IPS DF 4.7 (cell line): ENCODE measurements at regions not wholly inside any gene's neighbourhood (a gene's known extent, or its start where the extent isn't known, plus 50 kb on each side); places are given as distances from the start of the nearest gene placed in this dataset.

Source experiments
- DNase-seq: peaks from one replicate; pipeline ENCODE4 v3.0.0-alpha.2; 2013; ENCODE audit warnings: low spot score; ENCODE audit errors: extremely low read depth

GRCh38 chr13:77383097-77383496 is 56.2 kb upstream of the MYCBP2 start:
- no peak for DNase-seq

DNA sequence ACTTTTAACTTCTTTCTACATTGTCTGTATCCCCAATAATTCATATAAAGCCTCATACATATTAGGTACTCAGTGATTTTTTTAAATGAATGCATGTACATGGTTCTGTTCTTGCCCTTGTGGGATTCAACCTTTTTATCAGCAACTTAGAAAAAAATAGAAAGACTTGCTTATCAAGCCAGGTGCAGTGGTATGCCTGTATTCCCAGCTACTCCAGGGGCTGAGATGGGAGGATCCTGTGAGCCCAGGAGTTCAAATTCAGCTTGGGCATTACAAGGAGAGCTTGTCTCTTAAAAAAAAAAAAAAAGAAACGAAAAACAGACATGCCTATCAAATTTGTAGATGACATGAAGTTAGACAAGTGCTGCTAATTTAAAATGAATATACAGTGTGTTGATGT is 54.2 kb upstream of the MYCBP2 start:
- no peak for DNase-seq

DNA sequence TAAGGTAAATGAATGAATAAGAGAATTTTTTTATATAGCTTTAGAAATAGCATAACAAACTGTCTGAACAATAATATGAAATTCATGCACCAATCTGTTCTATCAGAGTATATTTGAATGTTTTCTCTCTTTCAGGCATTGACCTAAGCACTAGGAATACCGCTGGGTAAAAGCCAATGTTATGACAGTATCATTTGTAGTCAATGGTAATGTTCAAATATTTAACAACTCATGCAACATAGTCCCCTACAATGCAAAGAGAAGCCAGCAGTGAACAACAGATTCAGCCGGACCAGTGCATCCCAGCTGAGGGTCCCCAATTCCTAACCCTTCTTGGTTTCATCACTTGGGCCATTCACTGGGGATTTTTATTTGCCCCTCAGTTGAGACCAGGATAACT is 52.6 kb upstream of the MYCBP2 start:
- no peak for DNase-seq

GRCh38 chr13:77378662-77379061 is 51.8 kb upstream of the MYCBP2 start:
- DNase-seq: no peak

- no peak for DNase-seq
These were observed 50.1 kb upstream of the MYCBP2 start for GRCh38 chr13:77377016-77377415.
